ENCODE measurements at regions not wholly inside any gene's neighbourhood (a gene's known extent, or its start where the extent isn't known, plus 50 kb on each side); places are given as distances from the start of the nearest gene placed in this dataset.

DNA sequence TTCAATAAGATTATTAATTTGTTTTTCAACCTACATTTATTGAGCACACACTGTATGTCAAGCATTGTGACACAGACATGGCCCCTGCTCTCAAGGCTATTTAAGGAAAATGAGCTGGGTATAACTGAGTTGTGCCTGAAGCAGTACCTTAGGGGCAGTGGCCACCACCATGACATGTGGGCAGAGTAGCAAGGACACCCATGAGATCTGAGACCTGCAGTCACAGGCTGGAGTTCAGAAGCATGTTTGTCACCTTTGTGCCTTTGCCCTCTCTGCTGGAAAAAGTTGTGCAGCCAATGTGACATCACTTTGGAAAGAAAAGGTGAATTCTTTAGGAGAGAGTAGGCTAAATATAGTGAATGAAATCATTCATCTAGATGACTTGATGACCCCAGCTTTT is 501.3 kb downstream of the BCOR start:
- Histone ChIP-seq H3K79me2 (ENCODE audit: low read length) (no peaks in the 10 kb centered on the region), H3F3A (ENCODE audit: low read length, unreplicated experiment) (no peaks in the 10 kb centered on the region), H3K27me3 (ENCODE audit: low read length) (peaks cover 3% of the 10 kb centered on the region), H3K9me2 (replicated peaks; ENCODE audit: low read length) (no peaks in the 10 kb centered on the region), H2AFZ (ENCODE audit: low read length) (no peak overlapping the region), H3K27ac (ENCODE audit: low read length) (no peak overlapping the region), H3K36me3 (ENCODE audit: low read depth, low read length) (no peaks in the 10 kb centered on the region), H3K4me1 (ENCODE audit: insufficient read depth, low read length) (no peaks in the 10 kb centered on the region), H3K9me3 (ENCODE audit: low read length) (no peaks in the 10 kb centered on the region), H4K20me1 (ENCODE audit: low read length) (no peaks in the 10 kb centered on the region), H3K9ac (ENCODE audit: low read length) (no peak overlapping the region), H3K4me2 (ENCODE audit: low read length) (no peak overlapping the region), H3K4me3 (ENCODE audit: low read length) (no peak overlapping the region)
- no peak for TF ChIP-seq EZH2phosphoT487 (IDR thresholded peaks at IDR 0.05; ENCODE audit: borderline replicate concordance, low read length)
- TF ChIP-seq, protein P1, sequence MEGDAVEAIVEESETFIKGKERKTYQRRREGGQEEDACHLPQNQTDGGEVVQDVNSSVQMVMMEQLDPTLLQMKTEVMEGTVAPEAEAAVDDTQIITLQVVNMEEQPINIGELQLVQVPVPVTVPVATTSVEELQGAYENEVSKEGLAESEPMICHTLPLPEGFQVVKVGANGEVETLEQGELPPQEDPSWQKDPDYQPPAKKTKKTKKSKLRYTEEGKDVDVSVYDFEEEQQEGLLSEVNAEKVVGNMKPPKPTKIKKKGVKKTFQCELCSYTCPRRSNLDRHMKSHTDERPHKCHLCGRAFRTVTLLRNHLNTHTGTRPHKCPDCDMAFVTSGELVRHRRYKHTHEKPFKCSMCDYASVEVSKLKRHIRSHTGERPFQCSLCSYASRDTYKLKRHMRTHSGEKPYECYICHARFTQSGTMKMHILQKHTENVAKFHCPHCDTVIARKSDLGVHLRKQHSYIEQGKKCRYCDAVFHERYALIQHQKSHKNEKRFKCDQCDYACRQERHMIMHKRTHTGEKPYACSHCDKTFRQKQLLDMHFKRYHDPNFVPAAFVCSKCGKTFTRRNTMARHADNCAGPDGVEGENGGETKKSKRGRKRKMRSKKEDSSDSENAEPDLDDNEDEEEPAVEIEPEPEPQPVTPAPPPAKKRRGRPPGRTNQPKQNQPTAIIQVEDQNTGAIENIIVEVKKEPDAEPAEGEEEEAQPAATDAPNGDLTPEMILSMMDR (conservative IDR thresholded peaks at IDR 0.05; ENCODE audit: low read depth, low read length) = no peak
- TF ChIP-seq EZH2 (IDR thresholded peaks at IDR 0.05; ENCODE audit: low read length, unreplicated experiment) = no peak
- ChIA-PET CTCF (no interaction called here), POLR2A (ENCODE audit: unreplicated experiment) (no interaction called here)
- no peak for DNase-seq
- ATAC-seq = no peak
- no TSS peak for BruUV-seq (replicated peaks)
- intact Hi-C loops (cut with micrococcal nuclease) = no loop called here

DNA sequence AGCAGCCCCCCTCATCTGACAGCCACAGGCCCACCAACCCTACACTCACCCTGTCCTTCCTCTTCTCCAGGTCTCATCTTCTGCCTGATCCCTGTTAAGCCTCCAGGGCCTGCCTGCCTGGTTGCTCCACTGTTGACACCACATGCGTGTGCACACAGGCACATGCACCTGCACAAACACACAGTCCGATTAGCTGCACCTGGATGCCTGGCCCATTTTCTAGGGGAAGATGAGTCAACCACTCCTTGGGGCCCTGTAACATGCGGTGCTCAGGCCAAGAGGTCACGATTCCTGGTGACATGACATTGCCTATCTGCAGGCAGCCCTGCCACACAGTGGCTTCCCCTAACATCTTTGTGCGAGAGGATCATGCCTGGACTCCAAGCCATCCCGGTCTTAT is 498.4 kb downstream of the BCOR start:
- H3F3A ChIP-seq (ENCODE audit: low read length, unreplicated experiment) = no peaks in the 10 kb centered on the region
- ATAC-seq (no peak), DNase-seq (no peak)
- no peaks in the 10 kb centered on the region for H3K79me2 ChIP-seq (ENCODE audit: low read length)
- H3K27ac ChIP-seq (ENCODE audit: low read length) = no peak overlapping the region
- H3K9ac ChIP-seq (ENCODE audit: low read length) = no peak overlapping the region
- H3K9me3 ChIP-seq (ENCODE audit: low read length) = no peaks in the 10 kb centered on the region
- H3K27me3 ChIP-seq (ENCODE audit: low read length) = peaks cover 6% of the 10 kb centered on the region
- H4K20me1 ChIP-seq (ENCODE audit: low read length) = no peaks in the 10 kb centered on the region
- no peak overlapping the region for H3K4me2 ChIP-seq (ENCODE audit: low read length)
- no peak overlapping the region for H2AFZ ChIP-seq (ENCODE audit: low read length)
- intact Hi-C loops (cut with micrococcal nuclease) = no loop called here
- no peaks in the 10 kb centered on the region for H3K4me1 ChIP-seq (ENCODE audit: insufficient read depth, low read length)
- no TSS peak for BruUV-seq (replicated peaks)
- H3K36me3 ChIP-seq (ENCODE audit: low read depth, low read length) = no peaks in the 10 kb centered on the region
- H3K9me2 ChIP-seq (replicated peaks; ENCODE audit: low read length) = no peaks in the 10 kb centered on the region
- CTCF ChIA-PET = no interaction called here
- no peak overlapping the region for H3K4me3 ChIP-seq (ENCODE audit: low read length)
- POLR2A ChIA-PET (ENCODE audit: unreplicated experiment) = no interaction called here
- no peak for TF ChIP-seq EZH2 (IDR thresholded peaks at IDR 0.05; ENCODE audit: low read length, unreplicated experiment)
- TF ChIP-seq, protein P1 (conservative IDR thresholded peaks at IDR 0.05; ENCODE audit: low read depth, low read length) = no peak

DNA sequence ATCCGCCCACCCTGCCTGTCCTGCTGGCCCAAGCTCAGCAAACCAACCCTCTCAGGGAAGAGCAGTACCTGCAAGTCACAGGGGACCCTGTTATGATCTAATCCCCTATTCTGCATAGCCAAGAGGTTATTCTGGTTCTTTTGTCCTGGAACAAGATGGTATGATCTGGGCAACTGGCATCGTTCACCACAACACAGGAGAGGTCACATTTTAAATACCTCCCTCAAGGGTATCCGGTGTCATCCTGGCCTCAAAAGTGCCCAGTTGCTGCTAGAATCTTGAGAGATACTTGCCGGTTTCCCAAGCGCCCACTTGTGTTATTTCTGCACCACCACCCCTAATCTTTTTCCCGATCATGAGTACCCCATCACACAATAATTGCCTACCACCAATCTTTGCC is 497.5 kb downstream of the BCOR start:
- Histone ChIP-seq H3K4me3 (ENCODE audit: low read length) (no peak overlapping the region), H3F3A (ENCODE audit: low read length, unreplicated experiment) (no peaks in the 10 kb centered on the region), H2AFZ (ENCODE audit: low read length) (no peak overlapping the region), H3K4me2 (ENCODE audit: low read length) (no peak overlapping the region), H3K9ac (ENCODE audit: low read length) (no peak overlapping the region), H3K9me2 (replicated peaks; ENCODE audit: low read length) (no peaks in the 10 kb centered on the region), H3K27me3 (ENCODE audit: low read length) (peaks cover 6% of the 10 kb centered on the region; the same call in 1 of the 2 replicates), H3K4me1 (ENCODE audit: insufficient read depth, low read length) (no peaks in the 10 kb centered on the region), H3K36me3 (ENCODE audit: low read depth, low read length) (no peaks in the 10 kb centered on the region), H3K79me2 (ENCODE audit: low read length) (no peaks in the 10 kb centered on the region), H3K27ac (ENCODE audit: low read length) (no peak overlapping the region), H4K20me1 (ENCODE audit: low read length) (no peaks in the 10 kb centered on the region), H3K9me3 (ENCODE audit: low read length) (no peaks in the 10 kb centered on the region)
- ChIA-PET CTCF (no interaction called here), POLR2A (ENCODE audit: unreplicated experiment) (no interaction called here)
- DNase-seq = no peak
- BruUV-seq (replicated peaks) = no TSS peak
- TF ChIP-seq EZH2 (IDR thresholded peaks at IDR 0.05; ENCODE audit: low read length, unreplicated experiment) = no peak
- TF ChIP-seq, protein P1 (conservative IDR thresholded peaks at IDR 0.05; ENCODE audit: low read depth, low read length) = no peak
- no peak for TF ChIP-seq EZH2phosphoT487 (IDR thresholded peaks at IDR 0.05; ENCODE audit: borderline replicate concordance, low read length)
- intact Hi-C loops (cut with micrococcal nuclease) = no loop called here
- no peak for ATAC-seq
